NCI-H1092 treated with DMSO at 0.1 percent for 48 hours (cell line): ENCODE measurements at regions not wholly inside any gene's neighbourhood (a gene's known extent, or its start where the extent isn't known, plus 50 kb on each side); places are given as distances from the start of the nearest gene placed in this dataset.
"Not testable (repeated sequence)": the region's sequence is repeated elsewhere in the genome, so short reads cannot be mapped to it uniquely, and the experiment has no call there.

Source experiments
- DNase-seq: peaks from one replicate; lab custom pipeline; 2025; lab: John Stamatoyannopoulos, UW

DNA sequence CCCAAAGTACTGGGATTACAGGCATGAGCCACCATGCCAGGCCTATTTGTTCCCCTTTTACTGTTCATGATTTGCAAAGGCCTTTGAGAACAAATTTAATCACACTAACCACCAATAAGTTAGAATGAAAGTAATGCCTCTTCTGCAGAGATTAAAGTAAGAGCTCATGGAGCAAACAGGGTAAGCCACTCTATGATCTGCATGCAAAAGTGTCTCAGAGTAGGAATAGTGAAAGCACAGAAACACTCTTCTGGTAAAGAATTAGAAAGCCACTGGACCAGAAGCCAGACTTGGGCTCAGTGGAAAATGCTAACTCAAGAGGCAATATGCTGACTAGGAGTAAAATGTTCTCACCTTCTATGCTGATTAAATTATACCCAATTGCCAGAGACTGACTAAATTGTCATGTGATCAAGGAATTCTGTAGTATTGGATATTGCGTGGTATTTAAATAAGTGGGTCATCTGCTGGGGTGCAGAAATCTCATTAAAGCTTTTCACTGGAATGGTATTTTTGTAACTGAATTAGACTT, 235.3 kb upstream of the ERBB4 start:
- DNase-seq = no peak

- DNase-seq = no peak
These were observed 231.6 kb upstream of the ERBB4 start for GRCh38 chr2:212770240-212770639.

- DNase-seq = peak; percentile 7
These were observed 228.3 kb upstream of the ERBB4 start for GRCh38 chr2:212766921-212767320.

- no peak for DNase-seq
These were observed 214.2 kb upstream of the ERBB4 start for GRCh38 chr2:212752730-212753351.

DNA sequence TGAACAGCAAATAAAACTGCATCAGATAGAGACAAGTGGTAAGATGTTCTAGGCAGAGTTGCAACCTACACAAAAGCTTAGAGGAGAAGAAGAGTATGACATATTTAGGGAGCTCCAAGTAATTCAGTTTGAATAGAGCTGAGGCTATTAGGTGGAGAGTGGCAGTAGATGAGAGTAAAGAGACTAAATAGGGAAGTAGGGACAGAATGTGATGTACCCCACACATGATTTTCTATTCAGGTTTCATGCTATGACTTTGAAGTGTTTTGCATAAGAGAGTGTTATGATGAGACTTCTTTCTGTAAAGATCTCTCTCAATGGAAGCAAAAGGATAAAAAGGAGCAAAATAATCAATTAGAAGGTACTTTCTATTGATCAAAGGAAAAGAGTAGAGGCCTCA, 206.8 kb upstream of the ERBB4 start:
- no peak for DNase-seq

DNA sequence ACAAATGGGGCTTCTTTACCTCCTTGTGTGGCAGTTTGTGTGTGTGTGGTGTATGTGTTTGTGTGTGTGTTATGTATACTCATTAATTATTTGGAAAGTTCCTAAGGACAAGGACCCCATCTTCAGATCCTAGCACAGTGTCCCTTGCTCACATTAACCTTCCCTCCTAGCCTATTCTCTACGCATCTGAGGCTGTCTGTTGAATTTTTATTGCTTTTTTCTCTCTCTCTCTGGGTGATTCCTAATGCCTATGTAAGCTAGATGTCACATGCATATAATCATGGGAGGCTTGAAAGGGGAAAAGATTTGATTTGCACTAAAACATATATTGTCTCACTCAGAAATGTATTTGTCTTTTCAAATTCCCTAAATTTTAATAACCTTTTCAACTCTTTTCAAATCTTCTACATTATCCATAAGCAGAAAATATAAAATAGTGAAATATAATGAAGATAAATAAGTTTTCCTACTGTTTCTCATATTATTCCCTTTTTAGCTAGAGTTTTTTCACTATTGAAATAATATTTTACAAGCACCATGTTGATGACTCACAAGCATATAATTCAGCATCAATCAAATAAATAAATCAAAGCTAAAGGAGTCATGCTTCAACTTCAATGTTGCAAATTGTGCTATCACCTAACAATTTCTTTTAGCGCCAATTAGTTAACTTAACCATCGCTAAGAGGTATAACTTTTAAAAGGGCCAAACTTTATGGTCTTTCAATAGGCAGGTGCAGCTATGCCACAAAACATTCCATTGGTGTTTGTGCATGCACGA, 199.0 kb upstream of the ERBB4 start:
- no peak for DNase-seq

DNA sequence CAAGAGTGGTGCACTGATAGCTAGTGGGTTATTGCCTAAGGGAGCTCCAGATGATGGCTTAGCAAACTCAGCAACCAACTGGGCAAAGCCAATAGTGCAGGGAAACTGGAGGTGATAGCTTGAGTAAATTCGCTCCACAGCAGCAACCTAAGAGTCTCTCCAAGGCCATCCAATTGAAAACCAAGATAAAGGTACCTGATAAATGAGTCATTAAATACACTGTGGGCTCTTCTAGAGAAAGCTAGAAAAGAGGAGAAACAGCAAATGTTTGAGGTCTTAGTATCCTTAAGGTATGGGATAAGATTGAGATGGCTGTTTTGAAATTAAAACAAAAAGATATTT, 197.8 kb upstream of the ERBB4 start:
- DNase-seq = no peak

DNA sequence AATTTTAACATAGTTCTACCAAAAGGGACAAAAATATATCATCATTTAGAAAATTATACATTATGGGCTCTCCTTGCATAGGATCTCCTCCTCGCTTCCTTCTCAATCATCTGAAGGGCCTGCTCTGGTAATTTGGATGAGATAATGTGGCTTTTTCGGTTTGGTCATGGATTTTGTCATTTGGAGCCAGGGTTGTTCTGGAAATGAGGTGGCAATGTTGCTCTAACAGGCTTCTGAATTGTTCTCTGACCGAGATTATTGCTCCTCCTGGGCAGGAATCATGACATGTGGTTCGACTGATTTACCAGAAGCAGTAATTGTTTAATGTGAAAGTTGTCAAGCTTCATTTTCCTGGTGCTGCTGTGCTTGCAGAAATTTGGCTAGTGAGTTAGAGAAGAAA, 194.7 kb upstream of the ERBB4 start:
- DNase-seq = no peak

GRCh38 chr2:212732860-212733259, 194.3 kb upstream of the ERBB4 start:
- DNase-seq = no peak

- DNase-seq = no peak
These were observed 192.4 kb upstream of the ERBB4 start for GRCh38 chr2:212730994-212731393.

DNA sequence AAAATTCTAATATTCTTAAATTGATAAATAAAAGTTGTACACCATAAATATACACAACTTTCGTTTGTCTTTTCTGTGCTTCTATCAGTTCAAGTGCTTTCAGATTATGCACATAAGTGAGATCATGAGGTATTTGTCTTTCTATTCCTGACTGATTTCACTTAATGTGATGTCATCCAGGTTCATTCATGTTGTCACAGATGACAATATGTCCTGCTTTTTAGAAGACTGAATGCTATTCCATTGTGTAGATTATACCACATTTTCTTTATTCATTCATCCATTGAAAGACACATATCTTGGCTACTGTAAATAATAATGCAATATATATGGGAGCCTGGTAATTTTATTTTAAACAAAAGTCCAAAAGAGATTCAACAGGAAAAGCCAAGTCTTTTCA, 190.1 kb upstream of the ERBB4 start:
- DNase-seq = no peak

DNA sequence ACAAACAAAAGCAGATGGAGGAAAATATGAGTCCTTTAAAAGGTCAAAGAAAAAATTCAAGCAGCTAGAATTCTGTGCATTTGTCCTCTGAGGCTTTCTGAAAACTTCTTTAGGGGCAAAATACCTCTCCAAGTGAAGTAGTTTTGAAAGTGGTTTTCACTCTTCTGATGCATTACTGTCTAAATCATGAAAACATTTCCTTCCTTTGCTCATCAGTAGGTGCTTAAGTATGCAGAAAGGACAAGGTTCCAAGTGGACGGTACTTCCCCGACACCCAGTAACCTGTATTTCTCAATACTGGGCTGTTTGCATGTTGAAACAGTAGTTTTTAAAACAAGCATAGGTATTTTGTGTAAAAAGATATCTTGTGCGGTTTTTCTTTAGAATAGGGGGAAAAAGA, 189.1 kb upstream of the ERBB4 start:
- no peak for DNase-seq

- DNase-seq = no peak
These were observed 187.8 kb upstream of the ERBB4 start for GRCh38 chr2:212726403-212726802.

GRCh38 chr2:212725180-212725579, 186.6 kb upstream of the ERBB4 start:
- no peak for DNase-seq

DNA sequence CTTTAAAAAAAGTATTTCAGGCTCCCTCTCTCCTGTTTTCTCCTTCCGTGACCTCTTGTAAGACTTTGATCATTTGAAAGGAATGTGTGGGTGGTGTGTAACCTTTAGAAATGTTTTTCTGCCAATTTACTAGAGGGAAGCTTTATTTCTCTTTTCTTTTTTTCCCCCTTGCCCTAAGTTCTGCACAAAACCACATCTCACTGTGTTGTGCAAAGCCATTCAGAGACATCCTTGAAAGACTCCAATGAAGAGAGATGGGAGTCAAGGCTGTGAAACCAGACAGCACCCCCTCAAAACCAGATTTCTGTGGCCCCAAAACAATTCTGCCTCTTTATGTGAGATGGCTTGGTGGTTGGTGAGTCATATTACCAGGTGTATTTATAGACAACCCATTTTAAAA, 184.6 kb upstream of the ERBB4 start:
- DNase-seq = no peak

DNA sequence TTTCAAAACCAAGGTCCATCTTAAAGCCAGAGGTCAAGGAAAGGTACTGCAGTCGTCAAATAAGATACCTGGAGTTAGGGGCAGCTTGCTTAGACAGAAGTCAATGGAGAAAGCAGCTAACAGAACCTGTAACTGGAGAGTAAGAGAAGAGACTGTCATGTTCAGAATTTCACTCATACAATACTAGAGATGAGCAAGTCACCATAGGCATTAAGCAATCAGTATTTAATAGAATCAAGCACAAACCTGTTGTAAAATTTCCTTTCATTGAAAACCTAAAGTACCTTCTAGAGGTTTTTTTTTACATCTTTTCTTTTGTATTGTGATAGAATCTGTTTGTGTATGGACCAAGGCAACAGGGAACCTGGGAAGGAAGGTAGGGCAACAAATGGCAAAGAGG, 183.4 kb upstream of the ERBB4 start:
- DNase-seq = no peak

GRCh38 chr2:212721026-212721451, 182.4 kb upstream of the ERBB4 start:
- DNase-seq = no peak

- DNase-seq = not testable (repeated sequence)
These were observed 176.8 kb upstream of the ERBB4 start for GRCh38 chr2:212715411-212715810.

DNA sequence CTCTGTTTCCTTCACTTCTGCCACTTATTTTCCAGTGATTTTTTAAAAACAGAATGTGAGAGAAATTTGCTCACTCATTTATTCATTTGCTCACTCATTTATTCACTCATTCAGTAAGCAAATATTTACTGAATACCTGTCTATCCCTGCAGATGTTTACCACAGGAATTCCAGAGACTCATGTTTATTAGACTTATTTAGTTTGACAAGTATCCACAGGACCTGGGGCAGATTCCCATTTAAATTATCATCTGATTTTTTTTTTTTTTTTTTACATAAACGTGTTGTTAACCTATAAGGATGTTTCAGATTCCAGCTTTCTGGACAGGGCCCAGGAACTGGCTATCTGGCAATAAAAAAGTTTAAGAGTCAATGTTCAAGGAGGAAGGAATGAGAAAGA, 175.1 kb upstream of the ERBB4 start:
- no peak for DNase-seq

GRCh38 chr2:212712991-212713390, 174.4 kb upstream of the ERBB4 start:
- no peak for DNase-seq

- DNase-seq = no peak
These were observed 173.9 kb upstream of the ERBB4 start for GRCh38 chr2:212712466-212712865.

DNA sequence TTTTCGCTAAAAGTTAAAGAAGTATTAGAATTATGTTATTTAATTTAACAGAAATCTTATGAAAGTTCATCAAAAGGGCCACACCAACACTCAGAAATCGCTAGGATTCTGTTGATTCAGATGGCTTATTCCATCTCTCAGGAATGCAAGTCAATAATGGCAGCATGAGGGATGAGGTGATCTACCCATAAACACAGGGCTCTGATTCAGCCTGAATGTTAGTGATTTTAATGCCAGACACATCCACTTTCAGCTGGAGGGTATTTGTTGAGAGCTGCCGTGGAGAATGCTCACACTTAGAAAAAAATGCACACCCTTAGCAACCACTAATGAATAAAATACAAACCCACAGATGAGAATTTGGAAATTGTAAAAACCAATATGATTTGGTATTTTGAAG, 173.3 kb upstream of the ERBB4 start:
- no peak for DNase-seq

GRCh38 chr2:212709280-212709679, 170.7 kb upstream of the ERBB4 start:
- DNase-seq = no peak

- no peak for DNase-seq
These were observed 169.8 kb upstream of the ERBB4 start for GRCh38 chr2:212708355-212708754.
